GM23338 (cell line): ENCODE measurements at regions not wholly inside any gene's neighbourhood (a gene's known extent, or its start where the extent isn't known, plus 50 kb on each side); places are given as distances from the start of the nearest gene placed in this dataset.

ENCODE experiments used
- CTCF ChIP-seq, 2 experiments: fragments of 200-600 bp in 1 of 2; sonication (generic) in 1 of 2; conservative IDR thresholded peaks; 2 replicates each; pipeline versions ENCODE4 v1.5.1 to v1.6.1; 2016 to 2017; ENCODE audit warnings: antibody characterized with exemption in 2 of 2, low read depth in 2 of 2, mild to moderate bottlenecking in 2 of 2, moderate library complexity in 1 of 2
- EZH2phosphoT487 ChIP-seq: fragments of 200-600 bp; sonication (generic); IDR thresholded peaks from one replicate; pipeline ENCODE4 v1.8.1; 2018; ENCODE audit warnings: antibody characterized with exemption; ENCODE audit not compliant: unreplicated experiment
- JUNB ChIP-seq: IDR thresholded peaks from one replicate; pipeline ENCODE4 v1.6.1; 2016; ENCODE audit warnings: antibody characterized with exemption; ENCODE audit not compliant: unreplicated experiment
- POLR2AphosphoS5 ChIP-seq: IDR thresholded peaks from 2 replicates; pipeline ENCODE4 v1.6.1; 2016; ENCODE audit warnings: antibody characterized with exemption, low read depth
- ZNF114 ChIP-seq: fragments of 250-450 bp; sonication (Bioruptor Pico); IDR thresholded peaks from 2 replicates; pipeline ENCODE4 v1.5.0; 2020; ENCODE audit warnings: mild to moderate bottlenecking, moderate library complexity
- ZNF331 ChIP-seq: fragments of 250-450 bp; sonication (Bioruptor Pico); IDR thresholded peaks from 2 replicates; pipeline ENCODE4 v1.5.0; 2020; ENCODE audit warnings: low read depth, mild to moderate bottlenecking, moderate library complexity
- TF ChIP-seq, protein P1 (sequence below): IDR thresholded peaks from 2 replicates; pipeline ENCODE4 v1.6.1; 2016; ENCODE audit warnings: antibody characterized with exemption
- TF ChIP-seq, protein P2 (sequence below): IDR thresholded peaks from one replicate; pipeline ENCODE4 v1.6.1; 2018; ENCODE audit warnings: antibody characterized with exemption; ENCODE audit not compliant: unreplicated experiment

- no peak for TF ChIP-seq CTCF (conservative IDR thresholded peaks at IDR 0.05; ENCODE audit: low read depth in 2 of 2)
- no peak for TF ChIP-seq EZH2phosphoT487
- no peak for TF ChIP-seq ZNF114 (CRISPR knock-in tag)
- no peak for TF ChIP-seq JUNB
- TF ChIP-seq, protein P1, sequence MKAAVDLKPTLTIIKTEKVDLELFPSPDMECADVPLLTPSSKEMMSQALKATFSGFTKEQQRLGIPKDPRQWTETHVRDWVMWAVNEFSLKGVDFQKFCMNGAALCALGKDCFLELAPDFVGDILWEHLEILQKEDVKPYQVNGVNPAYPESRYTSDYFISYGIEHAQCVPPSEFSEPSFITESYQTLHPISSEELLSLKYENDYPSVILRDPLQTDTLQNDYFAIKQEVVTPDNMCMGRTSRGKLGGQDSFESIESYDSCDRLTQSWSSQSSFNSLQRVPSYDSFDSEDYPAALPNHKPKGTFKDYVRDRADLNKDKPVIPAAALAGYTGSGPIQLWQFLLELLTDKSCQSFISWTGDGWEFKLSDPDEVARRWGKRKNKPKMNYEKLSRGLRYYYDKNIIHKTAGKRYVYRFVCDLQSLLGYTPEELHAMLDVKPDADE = no peak
- TF ChIP-seq POLR2AphosphoS5 = no peak
- TF ChIP-seq ZNF331 (CRISPR knock-in tag) = no peak
- TF ChIP-seq, protein P2, sequence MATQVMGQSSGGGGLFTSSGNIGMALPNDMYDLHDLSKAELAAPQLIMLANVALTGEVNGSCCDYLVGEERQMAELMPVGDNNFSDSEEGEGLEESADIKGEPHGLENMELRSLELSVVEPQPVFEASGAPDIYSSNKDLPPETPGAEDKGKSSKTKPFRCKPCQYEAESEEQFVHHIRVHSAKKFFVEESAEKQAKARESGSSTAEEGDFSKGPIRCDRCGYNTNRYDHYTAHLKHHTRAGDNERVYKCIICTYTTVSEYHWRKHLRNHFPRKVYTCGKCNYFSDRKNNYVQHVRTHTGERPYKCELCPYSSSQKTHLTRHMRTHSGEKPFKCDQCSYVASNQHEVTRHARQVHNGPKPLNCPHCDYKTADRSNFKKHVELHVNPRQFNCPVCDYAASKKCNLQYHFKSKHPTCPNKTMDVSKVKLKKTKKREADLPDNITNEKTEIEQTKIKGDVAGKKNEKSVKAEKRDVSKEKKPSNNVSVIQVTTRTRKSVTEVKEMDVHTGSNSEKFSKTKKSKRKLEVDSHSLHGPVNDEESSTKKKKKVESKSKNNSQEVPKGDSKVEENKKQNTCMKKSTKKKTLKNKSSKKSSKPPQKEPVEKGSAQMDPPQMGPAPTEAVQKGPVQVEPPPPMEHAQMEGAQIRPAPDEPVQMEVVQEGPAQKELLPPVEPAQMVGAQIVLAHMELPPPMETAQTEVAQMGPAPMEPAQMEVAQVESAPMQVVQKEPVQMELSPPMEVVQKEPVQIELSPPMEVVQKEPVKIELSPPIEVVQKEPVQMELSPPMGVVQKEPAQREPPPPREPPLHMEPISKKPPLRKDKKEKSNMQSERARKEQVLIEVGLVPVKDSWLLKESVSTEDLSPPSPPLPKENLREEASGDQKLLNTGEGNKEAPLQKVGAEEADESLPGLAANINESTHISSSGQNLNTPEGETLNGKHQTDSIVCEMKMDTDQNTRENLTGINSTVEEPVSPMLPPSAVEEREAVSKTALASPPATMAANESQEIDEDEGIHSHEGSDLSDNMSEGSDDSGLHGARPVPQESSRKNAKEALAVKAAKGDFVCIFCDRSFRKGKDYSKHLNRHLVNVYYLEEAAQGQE = no peak
Measured at GRCh38 chr14:36430662-36431084, 89.4 kb downstream of the NKX2-1 start.
